H9 (cell line): ENCODE measurements at regions not wholly inside any gene's neighbourhood (a gene's known extent, or its start where the extent isn't known, plus 50 kb on each side); places are given as distances from the start of the nearest gene placed in this dataset.

Experiments
- DNase-seq: peaks from one replicate; pipeline ENCODE4 v3.0.0-alpha.2; 2017
- H2AFZ ChIP-seq: one replicate; pipeline ENCODE4 v1.6.1; 2013; ENCODE audit warnings: mild to moderate bottlenecking, low read length, control low read depth, moderate library complexity
- H2AK5ac ChIP-seq: 2 replicates; pipeline ENCODE4 v1.6.1; 2013; ENCODE audit warnings: low read length, control low read depth, mixed read lengths; ENCODE audit not compliant: insufficient read length
- H2BK120ac ChIP-seq: one replicate; pipeline ENCODE4 v1.6.1; 2013; ENCODE audit warnings: low read depth, mild to moderate bottlenecking, low read length, control low read depth, inconsistent platforms; ENCODE audit not compliant: poor library complexity, severe bottlenecking
- H2BK12ac ChIP-seq: 2 replicates; pipeline ENCODE4 v1.6.1; 2013; ENCODE audit warnings: low read length, control low read depth, mixed read lengths, low read depth; ENCODE audit not compliant: insufficient read length
- H2BK15ac ChIP-seq: 2 replicates; pipeline ENCODE4 v1.6.1; 2013; ENCODE audit warnings: low read depth, low read length, control low read depth
- H2BK20ac ChIP-seq: one replicate; pipeline ENCODE4 v1.6.1; 2013; ENCODE audit warnings: low read depth, mild to moderate bottlenecking, low read length, control low read depth, inconsistent platforms; ENCODE audit not compliant: poor library complexity, severe bottlenecking
- H2BK5ac ChIP-seq: 2 replicates; pipeline ENCODE4 v1.6.1; 2013; ENCODE audit warnings: low read length, control low read depth, mixed read lengths; ENCODE audit not compliant: insufficient read length
- H3K14ac ChIP-seq: 2 replicates; pipeline ENCODE4 v1.6.1; 2013; ENCODE audit warnings: low read length, control low read depth; ENCODE audit not compliant: insufficient read depth
- H3K18ac ChIP-seq: 2 replicates; pipeline ENCODE4 v1.6.1; 2013; ENCODE audit warnings: low read depth, mild to moderate bottlenecking, mixed read lengths, low read length, control low read depth; ENCODE audit not compliant: insufficient read length
- H3K23ac ChIP-seq: 2 replicates; pipeline ENCODE4 v1.6.1; 2013; ENCODE audit warnings: low read length, control low read depth, mixed read lengths, low read depth; ENCODE audit not compliant: insufficient read length
- H3K23me2 ChIP-seq: 2 replicates; pipeline ENCODE4 v1.6.1; 2013; ENCODE audit warnings: low read depth, mild to moderate bottlenecking, mixed read lengths, low read length, control low read depth; ENCODE audit not compliant: insufficient read length, poor library complexity, severe bottlenecking
- H3K27ac ChIP-seq: 2 replicates; pipeline ENCODE4 v1.5.1; 2013; ENCODE audit warnings: low read length, control low read depth, mixed read lengths, low read depth; ENCODE audit not compliant: insufficient read length
- H3K27me3 ChIP-seq: 2 replicates; pipeline ENCODE4 v1.6.1; 2013; ENCODE audit warnings: low read length, control low read depth, inconsistent platforms; ENCODE audit not compliant: insufficient read depth
- H3K4ac ChIP-seq: 2 replicates; pipeline ENCODE4 v1.6.1; 2013; ENCODE audit warnings: low read depth, mild to moderate bottlenecking, control low read depth, inconsistent platforms, low read length, moderate library complexity
- H3K4me1 ChIP-seq: 2 replicates; pipeline ENCODE4 v1.6.1; 2013; ENCODE audit warnings: low read length, control low read depth, inconsistent platforms; ENCODE audit not compliant: insufficient read depth
- H3K4me2 ChIP-seq: 2 replicates; pipeline ENCODE4 v1.6.1; 2013; ENCODE audit warnings: low read length, control low read depth, mixed read lengths; ENCODE audit not compliant: insufficient read length, insufficient read depth
- H3K56ac ChIP-seq: 2 replicates; pipeline ENCODE4 v1.6.1; 2013; ENCODE audit warnings: low read depth, mild to moderate bottlenecking, mixed read lengths, low read length, control low read depth; ENCODE audit not compliant: insufficient read length
- H3K79me1 ChIP-seq: 2 replicates; pipeline ENCODE4 v1.6.1; 2013; ENCODE audit warnings: low read depth, mild to moderate bottlenecking, moderate library complexity, low read length, control low read depth, inconsistent platforms; ENCODE audit not compliant: insufficient read depth, poor library complexity, severe bottlenecking
- H3K79me2 ChIP-seq: 2 replicates; pipeline ENCODE4 v1.6.1; 2013; ENCODE audit warnings: low read length, control low read depth, inconsistent platforms; ENCODE audit not compliant: insufficient read depth
- H3K9ac ChIP-seq: 2 replicates; pipeline ENCODE4 v1.6.1; 2013; ENCODE audit warnings: low read length, control low read depth, mixed read lengths; ENCODE audit not compliant: insufficient read length; ENCODE audit errors: extremely low read depth
- H3K9me3 ChIP-seq: one replicate; pipeline ENCODE4 v1.6.1; 2013; ENCODE audit warnings: low read depth, low read length, inconsistent platforms; ENCODE audit not compliant: control insufficient read depth
- H3T11ph ChIP-seq: one replicate; pipeline ENCODE4 v1.6.1; 2013; ENCODE audit warnings: mild to moderate bottlenecking, low read length, control low read depth, inconsistent platforms
- H4K20me1 ChIP-seq: one replicate; pipeline ENCODE4 v1.6.1; 2013; ENCODE audit not compliant: control insufficient read depth, insufficient read length, insufficient read depth
- H4K5ac ChIP-seq: 2 replicates; pipeline ENCODE4 v1.6.1; 2013; ENCODE audit warnings: low read depth, mild to moderate bottlenecking, mixed read lengths, low read length, control low read depth; ENCODE audit not compliant: insufficient read length
- H4K8ac ChIP-seq: replicated peaks from 2 replicates; pipeline ENCODE4 v1.6.1; 2013; ENCODE audit warnings: low read length, control low read depth, mixed read lengths, low read depth; ENCODE audit not compliant: insufficient read length
- H4K91ac ChIP-seq: 2 replicates; pipeline ENCODE4 v1.6.1; 2013; ENCODE audit warnings: low read depth, mild to moderate bottlenecking, moderate library complexity, mixed read lengths, low read length, control low read depth; ENCODE audit not compliant: insufficient read length
- H3K27ac Mint-ChIP-seq, 3 experiments: 2 replicates in 2 of 3; 3 replicates in 1 of 3; pipeline ENCODE4 v1.8.0; 2020 to 2021; ENCODE audit warnings: mixed read lengths in 3 of 3, mild to moderate bottlenecking in 1 of 3, moderate library complexity in 1 of 3
- H3K27me3 Mint-ChIP-seq: 2 replicates; pipeline ENCODE4 v1.8.0; 2021; ENCODE audit warnings: low read depth, mild to moderate bottlenecking, moderate library complexity, mixed read lengths
- H3K36me3 Mint-ChIP-seq, 3 experiments: 2 replicates in 2 of 3; 3 replicates in 1 of 3; pipeline ENCODE4 v1.8.0; 2020 to 2021; ENCODE audit warnings: low read depth in 3 of 3, mixed read lengths in 3 of 3; ENCODE audit not compliant: insufficient read depth in 1 of 3
- H3K4me1 Mint-ChIP-seq, 2 experiments: 2 replicates each; pipeline ENCODE4 v1.8.0; 2020; ENCODE audit warnings: mixed read lengths in 2 of 2
- H3K4me3 Mint-ChIP-seq, 2 experiments: 2 replicates in 1 of 2; 3 replicates in 1 of 2; pipeline ENCODE4 v1.8.0; 2020 to 2021; ENCODE audit warnings: mild to moderate bottlenecking in 2 of 2, mixed read lengths in 2 of 2, moderate library complexity in 1 of 2
- H3K9me3 Mint-ChIP-seq, 2 experiments: 2 replicates in 1 of 2; 3 replicates in 1 of 2; pipeline ENCODE4 v1.8.0; 2020; ENCODE audit warnings: mild to moderate bottlenecking in 2 of 2, mixed read lengths in 2 of 2, moderate library complexity in 1 of 2
- CTCF ChIP-seq: fragments of 200-600 bp; sonication (generic); conservative IDR thresholded peaks from 3 replicates; pipeline ENCODE4 v1.8.0; 2021; ENCODE audit warnings: antibody characterized with exemption, mild to moderate bottlenecking
- WGBS: extraction: QIAGEN DNeasy Blood & Tissue Kit; methylation state at CpG from one replicate; pipeline ENCODE4 v1.1.7; 2013; ENCODE audit warnings: missing lambda C conversion rate, low lambda C conversion rate, mixed read lengths; ENCODE audit not compliant: insufficient read length; ENCODE audit errors: extremely low coverage; 5-methylcytosine and 5-hydroxymethylcytosine counted together

- no peak overlapping the region for H2BK120ac ChIP-seq
- H2AFZ ChIP-seq: no peak overlapping the region
- H2BK5ac ChIP-seq: no peak overlapping the region
- Mint-ChIP-seq H3K9me3 (no peaks in the 10 kb centered on the region; a peak in 2 of 5 replicates), H3K27me3 (no peaks in the 10 kb centered on the region), H3K36me3 (peaks cover 21 to 56% (median 53%) of the 10 kb centered on the region in 3 experiments), H3K4me3 (no peak overlapping the region), H3K4me1 (peaks cover 0 to 3% of the 10 kb centered on the region in 2 experiments; a peak in 2 of 4 replicates), H3K27ac (no peak overlapping the region; a peak in 1 of 7 replicates)
- H3K27ac ChIP-seq: no peak overlapping the region
- no peak overlapping the region for H3K23ac ChIP-seq
- DNase-seq: no peak
- H3K23me2 ChIP-seq: no peaks in the 10 kb centered on the region
- H2AK5ac ChIP-seq: no peak overlapping the region
- H4K20me1 ChIP-seq: no peaks in the 10 kb centered on the region
- H2BK12ac ChIP-seq: no peak overlapping the region
- no peak overlapping the region for H3K14ac ChIP-seq
- no peak overlapping the region for H3T11ph ChIP-seq
- H3K79me1 ChIP-seq: no peaks in the 10 kb centered on the region
- no peaks in the 10 kb centered on the region for H3K79me2 ChIP-seq
- no peak overlapping the region for H3K18ac ChIP-seq
- H2BK20ac ChIP-seq: no peak overlapping the region
- no peak overlapping the region for H4K8ac ChIP-seq
- no peaks in the 10 kb centered on the region for H3K4me1 ChIP-seq
- H3K4me2 ChIP-seq: no peak overlapping the region
- WGBS: no CpG with 5 or more reads among the region's 12 CpGs
- no peak overlapping the region for H3K9ac ChIP-seq
- H2BK15ac ChIP-seq: no peak overlapping the region
- no peak for TF ChIP-seq CTCF
- H3K27me3 ChIP-seq: no peaks in the 10 kb centered on the region
- H4K91ac ChIP-seq: no peak overlapping the region
- no peak overlapping the region for H4K5ac ChIP-seq
- H3K9me3 ChIP-seq: no peaks in the 10 kb centered on the region
- no peak overlapping the region for H3K56ac ChIP-seq
- no peak overlapping the region for H3K4ac ChIP-seq
Measured at GRCh38 chr17:77496401-77496801, 355.6 kb downstream of the SEC14L1 start.
